ENCODE measurements at regions not wholly inside any gene's neighbourhood (a gene's known extent, or its start where the extent isn't known, plus 50 kb on each side); places are given as distances from the start of the nearest gene placed in this dataset.

GRCh38 chr2:116580209-116580608 is 1234.3 kb upstream of the DDX18 start:
- no peak for DNase-seq
- Histone ChIP-seq H3K9ac (ENCODE audit: extremely low read depth, low read length, poor library complexity, severe bottlenecking) (no peak overlapping the region), H3K9me3 (ENCODE audit: control insufficient read depth, low read length) (no peaks in the 10 kb centered on the region), H3K4me3 (ENCODE audit: low read length) (no peak overlapping the region), H3K36me3 (ENCODE audit: control insufficient read depth, insufficient read depth, low read length) (no peaks in the 10 kb centered on the region), H3K27ac (ENCODE audit: low read depth, low read length) (no peak overlapping the region), H3K4me1 (ENCODE audit: control insufficient read depth, insufficient read depth, low read length) (no peaks in the 10 kb centered on the region), H3K27me3 (ENCODE audit: control insufficient read depth, insufficient read depth, low read length, poor library complexity, severe bottlenecking) (no peaks in the 10 kb centered on the region)
- Mint-ChIP-seq H3K27ac (no peak overlapping the region), H3K4me1 (no peaks in the 10 kb centered on the region), H3K36me3 (ENCODE audit: low read depth) (no peaks in the 10 kb centered on the region), H3K27me3 (ENCODE audit: insufficient read depth) (no peaks in the 10 kb centered on the region), H3K9me3 (no peaks in the 10 kb centered on the region), H3K4me3 (no peak overlapping the region)
- TF ChIP-seq, protein P1, sequence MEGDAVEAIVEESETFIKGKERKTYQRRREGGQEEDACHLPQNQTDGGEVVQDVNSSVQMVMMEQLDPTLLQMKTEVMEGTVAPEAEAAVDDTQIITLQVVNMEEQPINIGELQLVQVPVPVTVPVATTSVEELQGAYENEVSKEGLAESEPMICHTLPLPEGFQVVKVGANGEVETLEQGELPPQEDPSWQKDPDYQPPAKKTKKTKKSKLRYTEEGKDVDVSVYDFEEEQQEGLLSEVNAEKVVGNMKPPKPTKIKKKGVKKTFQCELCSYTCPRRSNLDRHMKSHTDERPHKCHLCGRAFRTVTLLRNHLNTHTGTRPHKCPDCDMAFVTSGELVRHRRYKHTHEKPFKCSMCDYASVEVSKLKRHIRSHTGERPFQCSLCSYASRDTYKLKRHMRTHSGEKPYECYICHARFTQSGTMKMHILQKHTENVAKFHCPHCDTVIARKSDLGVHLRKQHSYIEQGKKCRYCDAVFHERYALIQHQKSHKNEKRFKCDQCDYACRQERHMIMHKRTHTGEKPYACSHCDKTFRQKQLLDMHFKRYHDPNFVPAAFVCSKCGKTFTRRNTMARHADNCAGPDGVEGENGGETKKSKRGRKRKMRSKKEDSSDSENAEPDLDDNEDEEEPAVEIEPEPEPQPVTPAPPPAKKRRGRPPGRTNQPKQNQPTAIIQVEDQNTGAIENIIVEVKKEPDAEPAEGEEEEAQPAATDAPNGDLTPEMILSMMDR (conservative IDR thresholded peaks at IDR 0.05): no peak
- 63% methylated on average over 3 of the region's 3 CpGs; no CpG with 5 or more reads in 1 of the 2 experiments for WGBS, 2 experiments (ENCODE audit: insufficient coverage in 1 of 2, insufficient read length in 1 of 2)

GRCh38 chr2:116582850-116583249 is 1231.6 kb upstream of the DDX18 start:
- no peaks in the 10 kb centered on the region for H3K9me3 Mint-ChIP-seq
- H3K36me3 ChIP-seq (ENCODE audit: control insufficient read depth, insufficient read depth, low read length): no peaks in the 10 kb centered on the region
- H3K27ac ChIP-seq (ENCODE audit: low read depth, low read length): no peak overlapping the region
- 92 to 97% methylated on average over 1 to 2 of the region's 2 CpGs for WGBS, 2 experiments (ENCODE audit: insufficient coverage in 1 of 2, insufficient read length in 1 of 2)
- no peak for DNase-seq
- TF ChIP-seq, protein P1 (conservative IDR thresholded peaks at IDR 0.05): no peak
- H3K4me1 ChIP-seq (ENCODE audit: control insufficient read depth, insufficient read depth, low read length): peaks cover 3% of the 10 kb centered on the region
- peaks cover 10% of the 10 kb centered on the region for H3K4me1 Mint-ChIP-seq
- H3K9me3 ChIP-seq (ENCODE audit: control insufficient read depth, low read length): no peaks in the 10 kb centered on the region
- H3K4me3 Mint-ChIP-seq: no peak overlapping the region
- H3K27ac Mint-ChIP-seq: no peak overlapping the region
- H3K36me3 Mint-ChIP-seq (ENCODE audit: low read depth): no peaks in the 10 kb centered on the region
- H3K9ac ChIP-seq (ENCODE audit: extremely low read depth, low read length, poor library complexity, severe bottlenecking): no peak overlapping the region
- H3K27me3 ChIP-seq (ENCODE audit: control insufficient read depth, insufficient read depth, low read length, poor library complexity, severe bottlenecking): no peaks in the 10 kb centered on the region
- H3K27me3 Mint-ChIP-seq (ENCODE audit: insufficient read depth): no peaks in the 10 kb centered on the region
- no peak overlapping the region for H3K4me3 ChIP-seq (ENCODE audit: low read length)

DNA sequence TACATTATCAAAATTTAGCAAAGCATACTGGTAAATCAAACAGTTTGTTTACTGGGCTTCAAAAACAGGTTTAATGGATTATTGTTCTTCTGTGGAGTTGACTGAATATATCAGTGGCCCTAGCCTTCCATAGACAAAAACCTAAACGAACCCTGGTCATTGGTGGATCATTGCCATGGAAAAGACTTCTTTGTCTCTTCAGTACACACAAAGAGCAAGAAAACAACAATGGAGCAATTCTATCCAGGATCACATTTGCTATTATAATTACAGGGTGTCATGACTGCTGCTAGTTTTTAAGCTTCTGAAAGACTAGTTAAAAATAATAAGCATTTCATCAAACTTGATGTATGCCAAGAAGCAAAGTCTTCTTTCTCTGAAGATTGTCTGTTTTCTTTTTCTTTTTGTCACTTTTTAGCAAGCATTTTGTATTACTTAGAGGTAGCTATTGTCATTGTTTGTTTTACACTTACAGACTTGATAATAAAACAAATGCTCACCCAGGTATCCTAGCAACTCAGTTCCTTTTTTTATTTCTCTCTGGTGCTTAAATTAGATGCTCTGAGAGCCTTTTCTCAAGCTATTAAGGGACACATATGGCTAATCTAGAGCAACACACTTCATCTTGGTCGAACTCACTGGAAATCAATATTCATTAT is 1228.7 kb upstream of the DDX18 start:
- no peak for DNase-seq
- Mint-ChIP-seq H3K9me3 (peaks cover 12% of the 10 kb centered on the region), H3K27me3 (ENCODE audit: insufficient read depth) (no peaks in the 10 kb centered on the region), H3K27ac (no peak overlapping the region), H3K36me3 (ENCODE audit: low read depth) (peaks cover 3% of the 10 kb centered on the region), H3K4me1 (peaks cover 10% of the 10 kb centered on the region), H3K4me3 (no peak overlapping the region)
- WGBS, 2 experiments (ENCODE audit: insufficient coverage in 1 of 2, insufficient read length in 1 of 2): 90% methylated on average over 2 of the region's 2 CpGs; no CpG with 5 or more reads in 1 of the 2 experiments
- no peak overlapping the region for H3K9ac ChIP-seq (ENCODE audit: extremely low read depth, low read length, poor library complexity, severe bottlenecking)
- H3K27ac ChIP-seq (ENCODE audit: low read depth, low read length): peak overlapping the region; percentile 96
- TF ChIP-seq, protein P1 (conservative IDR thresholded peaks at IDR 0.05): no peak
- H3K9me3 ChIP-seq (ENCODE audit: control insufficient read depth, low read length): no peaks in the 10 kb centered on the region
- peaks cover 3% of the 10 kb centered on the region for H3K4me1 ChIP-seq (ENCODE audit: control insufficient read depth, insufficient read depth, low read length)
- no peak overlapping the region for H3K4me3 ChIP-seq (ENCODE audit: low read length)
- no peaks in the 10 kb centered on the region for H3K27me3 ChIP-seq (ENCODE audit: control insufficient read depth, insufficient read depth, low read length, poor library complexity, severe bottlenecking)
- H3K36me3 ChIP-seq (ENCODE audit: control insufficient read depth, insufficient read depth, low read length): no peaks in the 10 kb centered on the region

Measured in endodermal cell (in vitro differentiated cells).